Neural crest cell (in vitro differentiated cells): ENCODE measurements at regions not wholly inside any gene's neighbourhood (a gene's known extent, or its start where the extent isn't known, plus 50 kb on each side); places are given as distances from the start of the nearest gene placed in this dataset.

Experiments
- DNase-seq: peaks from one replicate; pipeline ENCODE4 v3.0.0; 2021; ENCODE audit warnings: low read depth, mixed read lengths, low spot score
- H3K27ac Mint-ChIP-seq: one replicate; pipeline ENCODE4 v1.8.0; 2021; ENCODE audit warnings: mild to moderate bottlenecking, mixed read lengths; ENCODE audit not compliant: unreplicated experiment
- H3K27me3 Mint-ChIP-seq: 2 replicates; pipeline ENCODE4 v1.8.0; 2021; ENCODE audit warnings: low read depth, mild to moderate bottlenecking, mixed read lengths
- H3K36me3 Mint-ChIP-seq: 2 replicates; pipeline ENCODE4 v1.8.0; 2021; ENCODE audit warnings: low read depth, mild to moderate bottlenecking, mixed read lengths
- H3K4me1 Mint-ChIP-seq: 2 replicates; pipeline ENCODE4 v1.8.0; 2021; ENCODE audit warnings: mixed read lengths
- H3K4me3 Mint-ChIP-seq: one replicate; pipeline ENCODE4 v1.8.0; 2021; ENCODE audit warnings: mild to moderate bottlenecking, mixed read lengths
- H3K9me3 Mint-ChIP-seq: 2 replicates; pipeline ENCODE4 v1.8.0; 2021; ENCODE audit warnings: mixed read lengths
- TF ChIP-seq, protein P1 (sequence below): fragments of 200-600 bp; sonication (generic); conservative IDR thresholded peaks from 2 replicates; pipeline ENCODE4 v1.5.0; 2021; ENCODE audit warnings: antibody characterized with exemption, mild to moderate bottlenecking

DNA sequence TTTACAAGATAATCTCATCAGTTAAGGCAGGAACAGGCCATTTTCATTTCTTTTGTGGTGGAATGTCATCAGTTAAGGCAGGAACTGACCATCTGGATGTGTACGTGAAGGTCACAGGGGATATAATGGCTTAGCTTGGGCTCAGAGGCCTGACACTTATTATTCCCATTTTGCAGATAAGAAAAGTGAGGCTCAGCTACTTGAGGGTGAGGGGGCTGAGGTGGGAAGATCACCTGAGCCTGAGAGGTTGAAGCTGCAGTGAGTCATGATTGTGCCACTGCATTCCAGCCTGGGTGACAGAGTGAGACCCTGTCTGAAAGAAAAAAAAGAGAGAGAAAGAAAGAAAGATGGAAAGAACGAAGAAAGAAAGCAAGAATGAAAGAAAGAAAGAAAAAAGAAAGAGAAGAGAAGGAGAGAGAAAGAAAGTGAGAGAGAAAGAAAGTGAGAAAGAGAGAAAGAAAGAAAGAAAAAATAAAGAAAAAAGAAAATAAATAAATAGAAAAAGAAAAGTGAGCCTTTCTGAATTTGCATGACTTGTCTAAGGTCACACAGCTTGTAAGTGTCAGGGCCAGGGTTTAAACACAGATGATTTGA, 142.0 kb downstream of the TMEM30B start:
- TF ChIP-seq, protein P1, sequence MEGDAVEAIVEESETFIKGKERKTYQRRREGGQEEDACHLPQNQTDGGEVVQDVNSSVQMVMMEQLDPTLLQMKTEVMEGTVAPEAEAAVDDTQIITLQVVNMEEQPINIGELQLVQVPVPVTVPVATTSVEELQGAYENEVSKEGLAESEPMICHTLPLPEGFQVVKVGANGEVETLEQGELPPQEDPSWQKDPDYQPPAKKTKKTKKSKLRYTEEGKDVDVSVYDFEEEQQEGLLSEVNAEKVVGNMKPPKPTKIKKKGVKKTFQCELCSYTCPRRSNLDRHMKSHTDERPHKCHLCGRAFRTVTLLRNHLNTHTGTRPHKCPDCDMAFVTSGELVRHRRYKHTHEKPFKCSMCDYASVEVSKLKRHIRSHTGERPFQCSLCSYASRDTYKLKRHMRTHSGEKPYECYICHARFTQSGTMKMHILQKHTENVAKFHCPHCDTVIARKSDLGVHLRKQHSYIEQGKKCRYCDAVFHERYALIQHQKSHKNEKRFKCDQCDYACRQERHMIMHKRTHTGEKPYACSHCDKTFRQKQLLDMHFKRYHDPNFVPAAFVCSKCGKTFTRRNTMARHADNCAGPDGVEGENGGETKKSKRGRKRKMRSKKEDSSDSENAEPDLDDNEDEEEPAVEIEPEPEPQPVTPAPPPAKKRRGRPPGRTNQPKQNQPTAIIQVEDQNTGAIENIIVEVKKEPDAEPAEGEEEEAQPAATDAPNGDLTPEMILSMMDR = no peak
- H3K27me3 Mint-ChIP-seq = no peaks in the 10 kb centered on the region
- peaks cover 11% of the 10 kb centered on the region for H3K36me3 Mint-ChIP-seq
- no peak overlapping the region for H3K27ac Mint-ChIP-seq
- H3K9me3 Mint-ChIP-seq = peaks cover 17% of the 10 kb centered on the region
- DNase-seq = no peak
- H3K4me3 Mint-ChIP-seq = no peak overlapping the region
- H3K4me1 Mint-ChIP-seq = no peaks in the 10 kb centered on the region

- Mint-ChIP-seq H3K27ac (no peak overlapping the region), H3K4me1 (peaks cover 5% of the 10 kb centered on the region), H3K9me3 (peaks cover 8% of the 10 kb centered on the region), H3K4me3 (no peak overlapping the region), H3K36me3 (peaks cover 4% of the 10 kb centered on the region), H3K27me3 (no peaks in the 10 kb centered on the region)
- DNase-seq = no peak
- TF ChIP-seq, protein P1 = no peak
Measured at GRCh38 chr14:61132894-61133293, 148.2 kb downstream of the TMEM30B start.

DNA sequence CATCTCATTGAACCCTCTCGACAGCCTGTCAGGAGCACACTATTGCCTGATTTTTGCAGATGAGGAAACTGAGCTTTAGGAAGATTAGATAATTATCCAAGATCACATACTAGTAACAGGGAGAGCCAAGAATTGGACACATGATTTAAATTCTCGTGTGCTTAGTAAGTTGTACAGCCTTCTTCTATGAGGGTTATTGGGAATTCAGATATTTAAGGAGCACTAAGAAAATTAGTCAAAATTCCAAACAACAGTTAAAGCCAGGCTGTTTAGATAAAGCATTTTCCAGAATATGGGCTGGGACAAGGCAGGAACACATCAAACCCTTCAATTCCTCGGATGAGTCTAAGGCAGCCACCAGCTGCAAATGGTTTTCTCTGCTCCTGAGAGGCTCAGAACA, 148.8 kb downstream of the TMEM30B start:
- TF ChIP-seq, protein P1 = no peak
- H3K27ac Mint-ChIP-seq = no peak overlapping the region
- H3K4me3 Mint-ChIP-seq = no peak overlapping the region
- no peaks in the 10 kb centered on the region for H3K27me3 Mint-ChIP-seq
- peaks cover 4% of the 10 kb centered on the region for H3K9me3 Mint-ChIP-seq
- DNase-seq = no peak
- H3K4me1 Mint-ChIP-seq = peaks cover 7% of the 10 kb centered on the region
- H3K36me3 Mint-ChIP-seq = no peaks in the 10 kb centered on the region

GRCh38 chr14:61130512-61131260, 149.6 kb downstream of the SLC38A6 start:
- DNase-seq = no peak
- Mint-ChIP-seq H3K4me1 (peaks cover 22% of the 10 kb centered on the region), H3K36me3 (no peaks in the 10 kb centered on the region), H3K9me3 (no peaks in the 10 kb centered on the region), H3K4me3 (no peak overlapping the region), H3K27me3 (no peaks in the 10 kb centered on the region), H3K27ac (no peak overlapping the region)
- TF ChIP-seq, protein P1 = no peak

GRCh38 chr14:61129168-61129745, 148.2 kb downstream of the SLC38A6 start:
- Mint-ChIP-seq H3K27me3 (no peaks in the 10 kb centered on the region), H3K4me3 (no peak overlapping the region), H3K9me3 (no peaks in the 10 kb centered on the region)

More at GRCh38 chr14:61129168-61129745, 148.2 kb downstream of the SLC38A6 start:
- Mint-ChIP-seq H3K4me1 (peaks cover 22% of the 10 kb centered on the region), H3K36me3 (no peaks in the 10 kb centered on the region), H3K27ac (no peak overlapping the region)
- TF ChIP-seq, protein P1 = no peak
- no peak for DNase-seq
